GM21723 (cell line): ENCODE measurements at regions not wholly inside any gene's neighbourhood (a gene's known extent, or its start where the extent isn't known, plus 50 kb on each side); places are given as distances from the start of the nearest gene placed in this dataset.

ENCODE experiments used
- ATAC-seq: cut with Tn5 transposase; IDR thresholded peaks from one replicate; pipeline ENCODE4 v1.9.1; 2021; ENCODE audit warnings: mild to moderate bottlenecking, moderate library complexity; ENCODE audit not compliant: unreplicated experiment

DNA sequence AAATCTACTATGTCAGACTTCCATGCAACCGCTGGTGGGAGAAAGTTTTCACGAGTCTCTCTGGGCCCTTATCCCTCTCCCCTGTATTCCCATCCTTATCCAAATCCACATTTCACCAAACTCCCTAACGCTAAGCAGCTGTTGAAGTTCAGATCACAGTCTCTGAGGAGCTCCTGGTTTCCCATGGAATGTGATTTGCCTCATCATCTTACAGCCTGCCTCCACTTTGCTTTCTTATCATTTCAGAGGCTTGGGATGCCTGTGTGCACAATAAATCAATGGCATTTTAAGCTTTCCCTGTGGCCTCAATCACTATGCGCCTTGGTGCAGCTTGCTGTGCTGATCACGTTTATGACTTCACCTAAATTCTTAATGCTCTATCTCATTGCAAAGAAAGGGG is 352.4 kb upstream of the FAT3 start:
- ATAC-seq, result no peak

DNA sequence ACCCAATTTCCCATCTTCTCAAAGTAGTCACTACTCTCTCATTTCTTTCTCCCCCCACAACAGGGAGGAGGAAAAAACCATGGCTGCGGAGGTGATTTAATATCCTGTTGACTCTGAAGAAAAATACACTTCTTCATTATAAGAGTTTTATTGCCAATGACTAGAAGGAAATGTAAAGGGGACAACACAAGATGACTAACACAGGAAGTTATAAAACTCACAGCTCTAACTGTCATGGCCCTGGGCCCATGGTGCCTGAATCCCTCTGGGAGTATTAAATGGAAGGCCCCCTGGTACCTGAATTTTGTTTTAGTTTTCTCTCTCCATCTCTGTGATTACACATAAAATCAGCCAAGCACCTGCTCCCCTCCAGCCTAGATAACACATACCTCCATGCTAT is 352.8 kb upstream of the FAT3 start:
- no peak for ATAC-seq

DNA sequence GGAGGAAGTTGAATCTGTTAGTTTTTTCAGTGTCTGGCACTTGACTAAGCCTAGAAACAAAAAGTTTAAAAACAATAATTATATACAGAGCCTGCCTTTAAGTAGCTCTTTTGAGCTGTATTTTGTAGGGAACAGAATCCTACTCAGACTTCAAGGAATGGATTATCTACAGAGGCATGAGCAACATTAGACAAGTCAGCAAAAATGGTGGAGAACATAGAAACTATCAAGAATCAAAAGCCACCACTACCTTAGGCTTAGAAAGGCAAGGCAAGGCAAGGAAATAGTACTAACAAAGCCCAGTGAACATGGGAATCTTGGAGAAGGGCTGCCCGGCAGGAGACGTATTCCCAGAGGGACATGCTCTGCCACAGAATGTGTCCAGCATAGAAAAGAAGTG is 353.6 kb upstream of the FAT3 start:
- no peak for ATAC-seq

DNA sequence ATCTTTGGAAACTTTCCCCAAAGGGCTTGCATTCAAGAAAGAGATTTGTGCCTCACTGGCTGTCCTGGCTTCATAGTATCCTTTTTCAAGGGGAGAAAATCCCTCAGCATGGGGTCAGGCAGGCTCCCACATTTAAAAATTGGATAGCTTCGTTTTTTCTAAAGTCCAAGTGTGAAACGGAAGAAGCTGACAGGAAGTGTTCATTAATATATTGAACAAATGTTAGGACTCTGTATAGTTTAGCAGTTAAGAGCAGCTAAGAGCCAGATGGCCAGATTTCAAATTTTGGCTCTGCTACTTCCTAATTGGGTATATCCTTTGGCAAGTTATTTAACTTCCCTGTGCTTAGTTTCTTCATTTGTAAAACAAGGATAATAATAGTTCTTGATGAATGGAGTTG is 354.9 kb upstream of the FAT3 start:
- no peak for ATAC-seq

DNA sequence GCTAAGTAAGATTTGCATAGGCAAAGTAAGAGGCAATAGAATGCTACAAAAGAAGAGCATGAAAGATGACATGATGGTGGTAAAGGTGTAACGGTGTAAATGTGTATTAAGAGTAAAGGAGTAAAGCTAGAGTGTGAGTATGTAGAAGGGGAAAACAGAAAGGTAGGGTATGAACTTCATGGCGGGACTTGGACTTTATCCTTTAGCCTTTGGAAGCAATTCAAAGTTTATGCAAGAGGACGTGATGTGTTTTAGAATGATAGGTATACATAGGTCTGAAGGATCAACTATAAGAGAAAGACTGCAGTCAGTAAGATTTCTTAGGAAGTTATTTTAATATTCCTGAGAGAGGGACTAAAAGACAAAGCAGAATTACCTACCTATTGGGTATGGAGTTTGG is 358.0 kb upstream of the FAT3 start:
- ATAC-seq, result no peak

DNA sequence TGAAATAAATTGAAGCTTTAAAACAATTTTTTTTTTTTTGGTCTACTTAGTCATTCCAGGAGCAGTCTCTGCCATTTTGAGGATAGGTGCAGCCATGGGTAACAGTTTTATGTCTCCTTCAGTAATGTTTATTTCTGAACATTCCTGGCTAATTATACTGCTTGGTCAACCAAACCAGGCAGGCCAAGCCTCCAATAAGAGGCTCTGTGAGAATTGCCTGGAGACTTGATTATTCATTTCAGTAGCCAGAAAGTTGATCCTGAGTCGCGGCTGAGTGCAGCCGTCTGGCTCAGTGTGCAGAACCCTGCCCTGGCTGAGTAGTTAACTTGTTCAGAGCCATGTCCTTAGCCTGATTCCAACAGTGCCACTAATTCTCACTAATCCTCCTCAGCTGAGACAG is 364.0 kb upstream of the FAT3 start:
- no peak for ATAC-seq

DNA sequence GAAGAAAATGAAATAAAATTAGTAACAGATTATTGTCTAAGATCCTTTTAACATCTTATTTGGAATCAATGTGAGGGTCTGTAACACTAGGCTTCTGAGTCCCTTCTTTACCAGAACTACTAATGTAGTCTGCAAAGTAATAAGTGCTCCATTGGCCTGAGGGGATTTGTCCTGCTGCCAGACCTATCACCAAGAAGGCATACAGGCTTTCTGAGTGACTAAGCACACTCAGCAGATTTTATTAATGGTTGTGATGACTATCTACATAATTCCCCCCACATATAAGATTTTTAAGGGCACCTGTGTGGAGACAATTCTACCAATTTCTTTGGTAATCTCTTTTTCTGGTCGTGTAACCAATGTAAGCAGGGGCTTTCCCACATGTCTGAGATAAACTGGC is 365.0 kb upstream of the FAT3 start:
- no peak for ATAC-seq

DNA sequence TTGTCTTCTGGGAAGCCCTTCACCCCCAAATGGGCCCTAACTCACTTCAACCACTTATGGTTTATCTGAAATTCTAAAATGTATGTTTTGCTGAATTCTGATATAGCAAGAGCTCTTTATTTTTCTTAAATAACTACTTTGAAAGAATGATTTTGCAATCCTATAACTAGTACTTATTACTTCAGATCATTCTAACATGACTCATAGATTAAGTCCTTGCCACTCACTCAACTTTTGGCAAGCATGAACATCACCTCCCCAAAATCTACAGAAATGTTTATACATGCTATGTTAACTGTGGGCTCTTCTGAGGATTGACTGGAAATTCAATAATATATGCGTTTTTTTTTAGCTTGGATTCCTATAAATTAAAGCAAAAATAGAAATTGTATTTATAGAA is 367.4 kb upstream of the FAT3 start:
- ATAC-seq, result no peak

DNA sequence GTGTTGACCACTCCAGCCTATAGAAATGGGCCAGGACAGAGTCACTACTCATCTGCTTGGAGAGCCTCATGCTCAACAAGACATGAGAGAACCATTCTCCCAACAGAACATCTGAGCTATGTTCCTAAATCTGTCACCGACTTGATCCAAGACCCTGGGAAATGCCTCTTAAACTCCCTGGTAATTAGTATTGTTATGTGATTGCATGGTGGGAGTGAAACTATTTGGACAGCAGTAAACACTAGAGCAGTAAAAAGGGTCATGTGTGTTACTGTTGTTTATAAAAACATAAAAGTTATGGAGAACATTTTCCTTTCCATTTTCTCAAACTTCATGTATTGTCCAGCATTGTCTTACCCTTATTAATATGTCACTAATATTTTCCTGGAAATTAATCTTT is 369.8 kb upstream of the FAT3 start:
- no peak for ATAC-seq

DNA sequence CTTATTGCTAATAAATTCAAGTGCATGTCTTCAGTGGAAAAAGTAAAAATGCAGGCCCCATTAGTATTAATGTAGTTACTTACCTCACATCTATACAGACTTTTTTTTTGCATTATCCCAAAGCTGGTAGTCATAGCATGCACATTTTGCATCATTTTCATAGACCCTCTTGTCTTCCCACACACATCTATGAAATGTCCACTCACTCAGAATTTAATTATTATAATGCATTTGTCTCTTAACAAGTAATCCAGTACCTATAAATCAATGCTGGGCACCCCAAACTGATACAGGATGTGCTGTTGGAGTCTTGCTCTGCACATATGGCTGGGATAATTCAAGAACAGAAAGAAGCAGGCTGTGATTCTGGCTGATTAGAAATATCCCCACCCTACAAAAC is 370.4 kb upstream of the FAT3 start:
- ATAC-seq, result no peak

DNA sequence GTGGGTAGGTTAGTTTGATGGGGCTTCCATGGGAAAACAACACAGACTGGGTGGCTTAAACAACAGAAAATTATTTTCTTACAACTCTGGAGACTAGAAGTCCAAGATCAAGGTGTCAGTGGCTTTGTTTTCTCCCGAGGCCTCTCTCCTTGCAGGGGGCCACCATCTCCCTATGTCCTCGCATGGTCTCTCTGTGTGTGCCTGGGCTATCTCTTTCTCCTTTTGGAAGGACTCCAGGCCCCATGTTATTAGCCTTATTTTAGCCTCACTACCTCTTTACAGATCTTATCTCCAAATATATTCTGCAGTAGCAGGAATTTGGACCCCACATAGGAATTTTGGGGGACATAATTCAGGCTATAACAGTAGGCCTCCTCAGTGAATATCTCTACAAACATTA is 372.7 kb upstream of the FAT3 start:
- ATAC-seq, result no peak

DNA sequence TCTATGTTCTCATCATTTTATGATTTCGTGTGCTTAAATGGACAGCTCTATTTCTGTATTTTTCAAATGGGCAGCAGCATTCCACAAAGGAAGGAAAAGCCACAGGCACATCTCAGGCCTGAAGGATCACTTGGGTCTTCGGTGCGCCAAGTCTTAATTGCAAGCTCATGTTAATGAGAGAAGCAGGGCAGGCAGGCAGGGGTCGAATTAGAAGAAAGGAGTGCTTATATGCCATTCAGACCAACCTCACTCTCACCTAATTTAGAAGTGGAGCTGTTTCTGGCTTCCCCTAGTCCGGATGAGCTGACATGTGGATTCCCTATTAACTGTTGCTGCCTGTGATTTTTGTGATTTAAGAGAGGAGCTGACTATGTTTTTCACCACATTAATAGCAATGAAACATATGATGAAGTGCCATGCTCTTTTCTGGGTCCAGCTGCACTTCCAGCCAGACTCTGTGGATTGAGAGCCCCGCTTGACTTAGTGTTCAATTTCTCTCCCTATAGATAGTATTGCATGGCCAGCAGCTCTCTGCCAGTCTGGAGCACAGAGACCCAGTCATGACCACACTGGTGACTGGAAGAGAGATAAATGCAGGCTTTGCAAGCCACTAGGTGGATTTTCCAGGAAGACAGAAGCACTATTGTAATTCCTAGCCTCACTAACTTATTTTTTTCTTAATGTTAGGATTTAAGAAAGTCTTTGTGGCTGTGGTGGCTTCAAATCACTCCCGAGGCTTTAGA is 373.9 kb upstream of the FAT3 start:
- ATAC-seq, result no peak

DNA sequence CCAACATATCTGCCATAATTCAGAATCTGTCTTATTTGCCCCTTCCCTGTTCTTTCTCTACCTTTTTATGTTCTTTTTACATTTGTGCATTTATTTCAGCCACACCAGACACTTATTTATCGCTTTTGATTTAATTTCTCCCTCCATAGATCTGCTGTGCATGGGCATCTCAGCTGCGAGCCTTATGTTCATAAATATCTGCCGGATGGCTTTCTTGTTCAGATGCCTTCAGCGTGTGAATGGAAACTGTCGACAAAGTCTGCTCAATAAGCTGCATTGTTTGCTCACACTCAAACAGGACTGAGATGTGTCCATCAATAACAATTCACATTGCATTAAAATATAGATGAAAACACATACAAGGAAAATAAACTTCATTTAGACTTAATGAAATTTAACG is 374.6 kb upstream of the FAT3 start:
- no peak for ATAC-seq

DNA sequence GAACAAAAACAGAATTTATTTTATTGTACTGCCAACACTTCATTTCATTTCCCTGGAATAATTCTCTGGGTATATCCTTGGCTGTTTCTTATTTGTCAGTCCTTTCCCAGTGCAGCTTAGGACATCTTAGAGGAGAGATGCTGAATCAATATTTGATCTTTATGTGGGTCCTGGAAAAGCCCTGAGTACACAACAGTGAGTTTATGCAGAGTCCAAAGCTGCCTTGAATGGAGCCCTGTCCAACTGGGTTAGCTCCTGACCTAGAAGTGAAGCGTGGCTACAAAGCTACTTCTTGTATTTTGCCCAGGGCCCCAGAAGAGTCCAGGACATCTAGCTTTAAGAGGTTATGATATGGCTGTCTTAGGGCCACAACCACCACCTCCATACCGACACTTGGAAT is 378.0 kb upstream of the FAT3 start:
- no peak for ATAC-seq

DNA sequence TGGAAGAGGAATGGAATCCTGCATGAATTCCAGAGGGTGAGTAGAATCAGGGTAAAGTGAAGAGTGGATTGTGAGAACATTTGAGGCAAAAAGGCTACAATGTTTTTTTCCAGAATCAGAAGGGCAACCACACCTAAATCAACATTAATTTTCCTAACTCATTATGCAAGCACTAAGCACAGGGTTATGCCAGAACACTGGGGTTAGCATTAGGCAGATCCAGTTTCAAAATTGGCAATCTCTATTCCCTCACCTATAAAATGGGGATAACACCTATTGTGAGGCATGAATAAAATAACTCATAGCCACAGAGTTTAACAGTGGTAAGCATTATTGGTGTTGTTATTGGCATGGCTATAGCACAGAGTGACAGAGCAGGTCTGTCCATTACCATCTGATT is 378.6 kb upstream of the FAT3 start:
- ATAC-seq, result no peak

DNA sequence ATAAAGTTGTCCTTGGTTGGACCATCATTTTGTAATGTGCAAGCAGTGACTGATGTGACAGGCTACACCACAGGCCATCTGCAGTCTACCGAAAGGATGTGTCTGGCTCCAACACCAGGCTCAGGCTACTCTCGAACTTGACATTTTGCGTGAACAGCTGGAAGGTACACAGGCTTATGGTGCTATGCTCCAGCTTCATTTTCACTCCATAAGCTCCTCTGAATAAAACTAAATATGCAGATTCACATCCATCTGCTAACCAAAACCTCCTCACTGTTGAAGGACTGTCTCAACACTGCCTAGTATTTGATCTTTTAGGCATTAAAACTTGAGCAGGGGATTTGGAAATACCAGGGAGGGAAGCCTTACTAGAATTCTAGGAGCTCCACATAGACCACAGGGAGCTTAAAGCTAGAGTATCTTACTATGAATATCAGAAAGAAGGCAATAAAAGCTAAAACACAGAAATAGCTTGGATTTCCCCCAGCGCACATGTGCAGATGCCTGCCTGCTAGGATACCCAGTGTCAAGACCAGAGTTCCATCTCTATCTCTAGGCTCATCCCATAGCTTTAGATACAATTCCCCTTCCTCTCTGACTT is 383.9 kb upstream of the FAT3 start:
- ATAC-seq, result no peak

DNA sequence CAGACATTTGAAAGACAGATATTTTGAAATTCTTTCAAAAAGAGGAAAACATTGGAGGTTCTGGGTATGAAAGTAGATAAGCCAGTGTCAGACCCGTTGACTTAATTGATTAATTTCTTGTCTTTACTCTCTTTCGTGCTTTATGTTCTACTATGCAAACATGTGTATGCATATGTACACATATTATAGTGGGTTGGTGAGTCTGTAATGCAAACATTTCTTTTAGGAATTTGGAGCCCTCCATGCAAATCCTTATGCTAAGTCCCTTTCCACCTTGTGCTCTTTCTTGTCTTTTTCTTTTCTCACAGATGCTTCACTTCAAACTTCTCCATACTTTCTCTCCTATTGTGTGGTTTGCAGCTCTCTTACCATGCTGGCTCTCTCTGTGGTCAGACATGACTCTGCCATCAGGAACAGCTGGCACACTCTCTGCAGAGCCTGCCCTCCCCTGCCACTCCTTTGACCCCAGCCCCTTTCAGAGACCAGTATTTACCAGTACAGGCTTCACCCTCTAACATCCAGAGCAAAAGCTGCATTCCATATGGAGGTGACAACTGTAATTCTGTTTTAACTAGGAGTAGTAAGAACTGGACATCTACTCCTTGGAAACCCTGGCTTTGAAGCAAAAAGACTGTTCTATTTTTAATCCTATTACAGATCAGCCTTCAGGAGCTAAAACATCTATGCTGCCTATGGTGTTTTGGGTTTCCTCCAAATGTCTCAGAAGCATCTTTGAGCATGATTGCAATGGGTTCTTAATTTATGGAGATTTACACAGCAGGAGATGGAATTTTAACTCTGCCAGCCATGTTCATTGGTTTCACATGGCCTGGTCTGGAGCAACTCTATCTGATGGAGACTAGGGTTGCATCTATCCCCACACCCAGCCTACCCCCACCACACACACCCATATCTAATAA is 386.9 kb upstream of the FAT3 start:
- ATAC-seq, result no peak

DNA sequence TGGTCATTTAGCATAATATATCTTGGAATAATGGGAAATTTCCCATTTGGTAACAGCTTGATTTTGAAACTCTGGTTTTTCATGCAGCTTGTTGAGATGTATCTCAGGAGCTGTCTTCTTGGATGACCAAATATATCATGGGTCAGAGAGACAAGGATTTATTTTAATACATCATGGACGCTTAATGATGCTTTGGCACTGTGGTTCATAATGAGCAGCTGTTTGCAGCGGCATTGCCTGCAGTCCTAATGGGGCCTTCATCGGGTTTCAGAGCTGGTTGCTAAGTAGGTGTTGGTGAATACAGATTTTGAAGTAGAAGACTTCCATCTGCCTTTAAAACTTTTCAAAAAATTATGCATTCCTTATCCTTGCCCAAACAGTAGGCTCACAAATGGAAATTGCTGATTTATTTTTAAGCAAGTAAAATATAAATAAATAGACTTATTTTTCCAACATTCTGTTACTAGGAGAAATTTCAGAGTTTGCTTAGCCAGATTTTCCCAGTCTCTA is 389.5 kb upstream of the FAT3 start:
- ATAC-seq, result no peak

DNA sequence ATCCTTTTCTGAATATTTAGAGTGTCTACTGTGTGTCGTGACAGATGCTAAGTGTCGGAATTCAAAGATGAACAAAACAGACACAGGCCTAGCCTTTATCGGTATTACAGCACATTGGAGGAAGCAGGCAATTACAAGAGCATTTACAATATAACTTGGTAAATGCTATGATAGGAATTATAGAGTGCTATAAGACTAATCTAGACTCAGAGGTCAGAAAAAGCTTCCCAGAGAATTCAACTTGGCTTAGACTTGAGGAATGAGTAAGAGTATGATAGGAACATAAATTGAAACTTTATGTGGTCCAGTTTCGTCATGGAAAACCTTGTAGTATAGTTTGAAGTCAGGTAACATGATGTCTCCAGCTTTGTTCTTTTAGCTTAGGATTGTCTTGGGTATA is 395.7 kb upstream of the FAT3 start:
- ATAC-seq, result no peak

DNA sequence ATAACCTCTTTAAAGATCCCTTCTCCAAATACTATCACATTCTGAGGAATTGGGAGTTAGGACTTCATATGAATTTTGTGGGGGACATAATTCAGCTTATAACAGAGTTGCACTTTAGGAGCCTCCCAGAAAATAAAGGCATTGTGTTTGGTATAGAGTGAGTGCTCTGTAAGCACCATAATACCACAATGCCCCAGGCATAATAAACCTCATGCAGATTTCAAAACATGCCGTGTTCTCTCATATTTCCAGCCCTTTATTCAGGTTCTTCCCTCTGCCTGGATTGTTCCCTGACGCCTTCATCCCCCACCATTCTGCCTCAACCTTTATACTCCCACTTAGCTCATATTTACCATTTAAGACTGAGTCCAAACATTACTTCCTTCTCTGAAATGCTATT is 398.8 kb upstream of the FAT3 start:
- ATAC-seq, result no peak

DNA sequence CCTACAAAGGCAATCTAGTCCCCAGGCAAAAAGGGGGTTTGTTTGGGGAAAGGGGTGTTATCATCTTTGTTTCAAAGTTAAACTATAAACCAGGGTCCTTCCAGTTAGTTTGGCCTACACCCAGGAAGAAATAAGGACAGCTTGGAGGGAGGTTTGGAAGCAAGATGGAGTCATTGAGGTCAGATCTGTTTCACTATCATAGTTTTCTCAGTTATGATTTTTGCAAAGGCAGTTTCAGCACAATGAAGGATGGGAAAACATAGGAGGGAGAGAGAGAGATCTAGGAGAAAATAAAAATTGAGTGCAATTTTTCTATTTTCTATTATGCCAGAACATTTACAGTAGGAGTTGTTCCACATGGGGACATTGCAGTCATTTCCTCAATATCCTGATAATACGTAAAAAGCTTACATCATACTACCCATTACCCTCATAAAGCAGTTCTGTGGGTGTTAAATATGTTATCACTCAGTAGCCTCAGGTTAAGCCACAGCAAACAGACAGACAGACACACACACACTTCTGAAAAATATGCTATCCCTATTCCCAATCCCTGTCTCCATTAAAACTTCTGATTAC is 401.3 kb upstream of the FAT3 start:
- no peak for ATAC-seq
